NCI-H1417 treated with DMSO at 0.1 percent for 48 hours (cell line): ENCODE measurements at regions not wholly inside any gene's neighbourhood (a gene's known extent, or its start where the extent isn't known, plus 50 kb on each side); places are given as distances from the start of the nearest gene placed in this dataset.

Experiments
- DNase-seq: peaks from one replicate; lab custom pipeline; 2025; lab: John Stamatoyannopoulos, UW

DNA sequence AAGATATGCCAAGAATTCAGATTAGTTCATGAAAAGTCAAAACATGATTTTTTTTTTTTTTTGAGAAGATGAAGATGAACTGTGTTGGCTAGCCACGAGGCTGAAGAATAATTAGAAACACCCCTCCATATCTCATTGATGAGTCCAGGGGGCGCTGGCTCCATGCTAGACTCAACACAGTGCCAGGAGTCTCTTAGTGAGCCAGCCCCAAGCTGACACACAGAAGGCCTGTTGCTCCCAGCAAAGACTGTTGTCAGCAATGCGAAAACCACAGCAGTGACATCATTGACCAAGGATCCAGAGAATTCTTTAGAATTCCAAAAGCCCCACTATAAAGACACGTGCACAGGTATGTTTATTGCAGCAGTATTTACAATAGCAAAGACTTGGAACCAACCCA lies 185.2 kb downstream of the ANXA2 start:
- DNase-seq, result no peak

DNA sequence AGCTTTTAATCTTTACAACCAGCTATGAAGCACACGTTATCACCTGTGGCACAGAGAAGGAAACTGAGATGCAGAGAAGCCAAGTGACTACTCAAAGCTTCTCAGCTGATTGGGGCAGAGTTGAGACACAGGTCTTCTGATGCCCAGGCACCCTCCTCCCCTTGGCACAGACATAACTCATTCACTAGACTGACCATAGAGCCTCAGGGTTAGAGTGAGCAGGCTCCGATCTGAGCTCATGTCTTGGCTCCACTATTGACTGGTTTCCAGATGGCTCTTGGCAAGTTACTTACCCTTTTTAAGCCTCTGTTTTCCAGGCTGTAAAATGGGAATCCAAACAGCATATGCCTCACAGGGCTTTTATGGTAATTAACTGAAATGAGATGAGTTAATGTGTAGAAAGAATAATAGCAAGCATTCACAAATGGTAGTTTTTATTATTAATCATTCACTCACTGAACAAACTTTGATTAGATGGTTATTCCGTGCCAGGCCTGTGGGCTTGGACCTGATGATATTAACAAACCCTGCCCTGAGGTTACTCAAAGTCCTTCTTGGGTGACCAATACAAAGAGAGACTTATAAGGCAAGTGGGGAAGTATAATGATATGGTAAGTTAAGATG lies 184.3 kb downstream of the ANXA2 start:
- DNase-seq, result no peak

DNA sequence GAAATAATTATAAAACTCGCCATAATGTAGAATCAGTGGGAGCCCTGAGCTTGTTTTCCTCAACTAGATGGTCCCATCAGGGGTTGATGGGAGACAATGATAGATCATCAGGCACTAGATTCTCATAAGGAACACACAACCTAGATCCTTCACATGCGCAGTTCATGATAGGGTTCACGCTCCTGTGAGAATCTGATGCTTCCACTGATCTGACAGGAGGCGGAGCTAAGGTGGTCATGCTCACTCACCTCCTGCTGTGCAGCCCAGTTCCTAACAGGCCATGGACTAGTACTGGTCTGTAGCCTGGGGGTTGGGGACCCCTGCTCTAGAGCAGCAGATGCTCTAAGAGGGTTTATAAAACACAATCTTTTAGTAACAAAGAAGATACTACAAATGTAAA lies 183.6 kb downstream of the ANXA2 start:
- DNase-seq, result no peak

DNA sequence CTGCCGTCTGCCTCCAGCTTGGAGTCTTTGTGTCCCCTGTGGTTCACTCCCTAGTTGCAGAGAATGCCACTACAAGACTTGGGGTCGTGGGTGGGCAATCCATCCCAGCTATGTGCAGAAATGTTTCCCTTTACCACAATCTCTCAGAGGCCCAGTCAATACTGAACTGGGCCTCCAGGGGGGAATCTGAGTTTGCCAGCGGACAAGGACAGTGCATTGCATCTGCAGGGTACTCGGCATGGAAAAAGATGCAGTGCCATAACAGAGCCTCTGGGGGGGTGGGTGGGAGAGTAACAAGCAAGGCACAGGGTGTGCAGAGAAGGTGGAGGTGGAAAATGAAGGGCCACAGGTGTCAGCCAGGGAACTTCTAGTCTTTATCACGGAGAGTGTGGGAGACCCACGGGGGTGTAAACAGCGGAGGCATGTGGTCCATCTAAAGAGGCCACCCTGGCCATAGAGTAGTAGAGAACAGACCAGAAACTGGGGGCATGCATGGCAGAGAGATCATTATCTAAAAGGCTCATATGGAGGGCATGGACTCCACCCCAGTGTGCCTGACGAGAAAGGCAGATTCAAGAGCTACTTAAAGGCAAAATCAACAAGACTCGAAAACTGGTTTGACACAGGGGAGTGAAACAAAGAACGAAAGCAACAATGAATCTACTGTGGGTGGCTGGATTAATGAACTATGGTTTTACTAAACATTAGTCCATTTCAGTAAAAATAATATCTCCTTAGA lies 182.4 kb downstream of the ANXA2 start:
- DNase-seq, result no peak

DNA sequence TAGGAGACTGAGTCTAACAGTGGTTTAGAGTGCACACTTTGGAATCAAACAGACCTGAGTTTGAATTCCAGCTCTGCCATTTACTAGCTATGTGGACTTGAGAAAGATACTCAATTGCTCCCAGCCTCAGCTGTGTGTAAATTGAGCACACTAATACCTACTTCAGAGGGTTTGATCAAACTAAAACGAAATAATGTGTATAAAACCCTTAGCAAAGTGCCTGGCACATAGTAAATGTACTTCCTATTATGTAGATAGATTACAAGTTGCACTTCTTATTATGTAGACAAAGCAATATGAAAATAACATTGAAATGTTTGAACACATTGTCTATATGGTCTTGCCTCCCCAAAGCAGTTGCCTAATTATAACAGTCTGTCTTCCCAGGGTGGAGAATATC lies 180.6 kb downstream of the ANXA2 start:
- DNase-seq, result no peak

DNA sequence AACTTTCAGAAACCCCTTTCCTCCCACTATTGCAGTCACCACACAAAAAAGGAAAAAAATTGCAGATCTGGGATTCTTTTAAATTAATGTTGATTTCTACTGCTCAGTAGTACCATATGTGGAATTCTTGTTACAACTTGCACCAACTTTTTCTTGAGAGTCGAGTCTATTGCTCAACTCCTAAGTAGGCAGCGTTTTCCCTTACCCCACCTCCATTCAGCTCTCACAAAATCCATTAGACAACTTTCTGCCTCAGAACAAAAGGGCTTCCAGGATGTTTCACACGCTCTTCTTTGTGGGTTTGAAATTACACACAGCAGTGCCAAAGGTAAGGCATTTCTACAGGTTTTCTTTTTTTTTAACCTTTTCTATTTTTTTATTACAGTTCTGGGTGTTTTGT lies 179.5 kb downstream of the ANXA2 start:
- DNase-seq, result no peak

DNA sequence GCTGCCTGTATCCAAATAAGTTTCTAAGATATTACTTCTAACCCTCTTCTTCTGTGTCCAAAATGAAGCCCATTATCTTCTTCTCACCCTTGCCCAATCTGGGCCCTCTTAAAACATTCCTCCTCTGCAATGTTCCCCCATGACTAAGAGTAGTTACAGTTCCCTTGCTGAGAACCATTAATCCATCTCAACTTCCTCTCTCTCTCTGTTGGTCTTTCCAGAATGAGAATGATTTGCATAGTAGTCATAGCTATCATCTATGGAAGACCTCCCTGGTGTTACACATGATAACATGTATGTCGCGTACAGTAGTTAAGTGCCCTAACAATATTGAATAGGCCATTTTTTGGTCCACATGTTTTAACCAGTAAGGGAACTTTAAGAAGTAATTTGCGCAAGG lies 177.9 kb downstream of the ANXA2 start:
- DNase-seq, result no peak

DNA sequence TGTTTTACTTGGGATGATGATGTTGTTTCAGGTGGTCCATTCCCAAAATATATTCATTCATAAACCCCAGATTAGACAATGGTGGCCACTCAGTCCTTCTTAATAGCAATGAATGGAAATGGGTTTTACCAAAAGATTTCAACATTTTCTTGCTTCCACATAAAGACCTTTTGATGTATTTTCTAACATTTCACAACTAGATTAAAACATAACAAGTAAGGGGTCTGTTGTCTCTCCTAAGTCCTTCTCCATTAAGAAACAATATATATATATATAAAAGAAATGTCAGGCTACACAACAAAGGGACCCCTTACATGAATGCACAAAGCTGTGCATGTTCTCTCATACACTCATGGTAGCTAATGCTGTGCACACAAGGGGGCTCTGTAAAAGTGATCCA lies 176.4 kb downstream of the ANXA2 start:
- DNase-seq, result no peak

DNA sequence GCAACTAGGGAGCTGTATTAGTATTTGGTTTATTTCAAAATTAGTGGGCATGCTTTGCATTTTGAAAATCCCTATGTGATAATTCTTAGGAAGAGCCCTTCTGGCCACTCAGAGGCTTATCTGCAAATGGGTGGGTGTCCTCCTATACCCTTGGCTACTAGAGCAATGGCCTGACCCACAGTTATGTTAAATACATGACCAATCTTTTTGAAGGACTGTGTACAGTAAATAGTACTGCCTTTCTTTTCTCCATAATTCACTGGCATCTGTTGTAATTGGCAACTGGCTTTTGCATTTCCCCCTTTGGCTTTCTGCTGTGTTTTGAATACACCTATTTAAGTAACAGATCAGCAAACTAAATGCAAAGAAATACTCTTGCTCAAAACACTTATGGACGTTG lies 175.4 kb downstream of the ANXA2 start:
- no peak for DNase-seq

DNA sequence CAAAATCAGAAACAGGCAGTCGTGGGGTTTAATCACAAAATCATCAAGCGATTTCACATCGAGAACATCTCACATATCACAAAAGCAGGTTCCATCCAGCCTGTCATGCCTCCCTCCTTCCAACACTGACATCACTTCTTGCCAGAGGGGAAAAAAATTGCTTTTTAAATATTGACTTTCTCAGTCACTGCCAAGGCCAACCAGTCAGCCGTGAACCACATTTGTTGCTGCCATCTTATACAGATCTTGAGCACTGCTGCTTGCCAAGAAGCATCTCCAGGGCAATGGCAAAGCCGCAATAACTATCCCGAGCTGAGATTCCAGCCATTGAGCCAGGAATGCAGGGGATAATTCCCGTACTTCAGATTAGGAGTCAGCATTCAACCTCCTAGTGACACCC lies 174.6 kb downstream of the ANXA2 start:
- no peak for DNase-seq

DNA sequence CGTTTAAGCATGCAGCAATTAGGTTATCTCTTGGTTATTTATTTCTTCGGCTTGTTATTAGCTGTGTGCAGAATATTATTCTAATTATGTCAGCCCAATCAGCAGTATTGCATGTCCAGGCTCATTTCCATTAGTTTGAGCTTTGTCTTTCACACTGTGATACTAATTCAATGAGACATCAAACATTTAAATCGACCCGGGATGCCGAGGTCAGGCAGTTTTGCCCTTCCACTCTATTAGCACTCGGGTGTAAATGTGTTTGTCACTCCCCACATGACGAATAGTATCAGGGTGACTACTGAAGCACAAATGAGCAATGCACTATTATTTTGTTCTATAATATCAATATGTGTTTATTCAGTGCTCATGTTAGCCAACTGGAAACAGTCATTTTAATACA lies 170.9 kb downstream of the ANXA2 start:
- no peak for DNase-seq

DNA sequence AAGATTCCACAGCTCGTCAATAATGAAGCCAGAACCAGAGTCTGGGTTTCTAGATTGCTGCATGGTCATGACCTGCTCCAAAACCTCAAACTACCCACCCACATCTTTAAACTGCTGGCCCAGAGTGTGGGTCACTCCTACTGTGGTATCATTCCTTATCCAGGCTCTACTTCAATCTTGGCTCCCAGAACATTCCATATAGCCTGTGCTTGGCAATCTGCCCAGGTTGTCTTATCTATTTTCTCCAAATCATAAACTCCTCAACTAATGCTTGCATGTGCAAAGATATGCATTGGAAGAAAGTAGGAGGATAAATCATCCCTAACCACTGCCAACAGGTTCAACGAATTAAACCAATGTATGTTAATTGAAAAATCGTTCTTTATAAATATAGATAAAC lies 169.7 kb downstream of the ANXA2 start:
- no peak for DNase-seq

DNA sequence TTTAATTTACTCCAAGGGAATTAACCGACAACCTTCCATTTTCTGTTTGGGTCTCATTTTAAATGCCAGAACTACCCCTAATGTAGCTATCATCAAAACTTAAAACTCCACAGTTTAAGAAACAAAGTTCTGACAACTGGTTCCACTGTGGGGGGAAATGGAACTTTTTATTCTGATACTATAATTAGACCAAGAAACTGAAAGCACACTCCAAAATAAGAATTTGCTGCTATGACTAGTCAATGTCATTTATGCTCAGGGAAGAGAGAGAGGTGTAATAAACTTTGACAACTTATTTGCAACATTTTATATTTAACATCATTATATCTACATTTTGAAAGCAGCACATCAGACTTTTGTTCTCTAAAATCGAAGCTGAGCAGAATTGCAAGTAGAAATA lies 169.2 kb downstream of the ANXA2 start:
- no peak for DNase-seq

DNA sequence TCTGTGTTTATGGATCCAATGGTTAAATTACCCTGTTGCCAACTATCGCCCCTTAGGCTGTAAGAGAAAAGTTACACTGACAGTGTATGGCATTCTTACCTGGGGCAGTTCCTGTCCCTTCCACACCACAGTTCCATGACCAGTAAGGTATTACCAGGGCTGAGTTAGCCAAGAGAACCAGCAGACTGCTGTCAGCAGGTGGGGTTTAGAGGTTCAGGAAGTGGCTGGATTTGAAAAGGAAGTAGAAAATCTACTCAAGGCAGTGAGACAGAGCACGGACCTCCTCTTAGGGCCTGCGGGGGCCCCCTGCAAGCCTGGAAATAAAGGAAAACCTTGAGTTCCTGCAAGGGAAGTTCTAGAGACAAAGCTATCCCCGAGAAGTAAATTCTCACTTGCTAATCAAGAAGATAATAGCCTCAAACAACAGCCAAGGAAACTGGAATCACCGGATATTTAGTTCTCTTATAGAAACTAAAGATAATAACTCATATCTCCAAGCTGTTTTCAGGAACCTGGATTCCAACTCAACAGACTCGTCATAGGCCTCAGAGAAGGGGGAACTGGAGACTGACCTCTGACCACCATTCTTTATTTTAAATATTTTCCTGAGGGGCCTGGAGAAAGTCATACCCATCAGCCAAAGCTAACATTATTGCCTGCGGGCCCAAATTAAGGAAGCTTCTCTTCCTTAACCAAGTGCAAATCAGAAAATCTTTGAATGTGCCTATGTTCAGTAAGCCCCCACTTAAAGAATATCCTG lies 161.7 kb downstream of the ANXA2 start:
- DNase-seq, result no peak

DNA sequence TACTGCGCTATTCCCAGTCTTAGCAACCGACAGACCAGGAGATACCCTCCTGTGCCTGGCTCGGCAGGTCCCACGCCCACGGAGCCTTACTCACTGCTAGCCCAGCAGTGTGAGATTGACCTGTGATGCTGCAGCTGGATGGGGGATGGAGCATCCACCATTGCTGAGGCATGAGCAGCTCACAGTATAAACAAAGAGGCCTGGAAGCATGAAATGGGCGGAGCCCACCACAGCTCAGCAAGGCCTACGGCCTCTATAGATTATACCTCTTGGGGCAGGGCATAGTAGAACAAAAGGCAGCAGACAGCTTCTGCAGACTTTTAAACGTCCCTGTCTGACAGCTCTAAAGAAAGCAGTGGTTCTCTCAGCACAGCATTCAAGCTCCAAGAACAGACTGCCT lies 160.3 kb downstream of the ANXA2 start:
- DNase-seq, result no peak

DNA sequence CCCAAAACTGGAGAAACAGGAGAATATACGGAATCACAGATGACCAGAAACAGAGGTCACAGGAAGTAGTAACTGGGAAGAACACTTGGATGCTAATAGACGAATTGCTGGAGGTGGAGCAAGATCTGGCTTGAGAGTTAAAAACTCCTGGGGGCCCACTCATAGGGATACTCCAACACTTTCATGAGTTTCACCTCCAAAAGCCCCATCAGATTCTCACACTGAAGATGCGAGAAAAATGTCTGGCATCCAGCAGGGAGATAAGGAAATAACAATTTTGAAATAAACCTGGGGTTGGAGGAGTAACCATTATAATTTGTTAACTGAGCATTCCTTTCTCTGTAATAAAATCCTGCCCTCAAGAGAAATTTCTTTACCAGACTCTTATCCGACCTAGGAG lies 154.0 kb downstream of the ANXA2 start:
- no peak for DNase-seq

DNA sequence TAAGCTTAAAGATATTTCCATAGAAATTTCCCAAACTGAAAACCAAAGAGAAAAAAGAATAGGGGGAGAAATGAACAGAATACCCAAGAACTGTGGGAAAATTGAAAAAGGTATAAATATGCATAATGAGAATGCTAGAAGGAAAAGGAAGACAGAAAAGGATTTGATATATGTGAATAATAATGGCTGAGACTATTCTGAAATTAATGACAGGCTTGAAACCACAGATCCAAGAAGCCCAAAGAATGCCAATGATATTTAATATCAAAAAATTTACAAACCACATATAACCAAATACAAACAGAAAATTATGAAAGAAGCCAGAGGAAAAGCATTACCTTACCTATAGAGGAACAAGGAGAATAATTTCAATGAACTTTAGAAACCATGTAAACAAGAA lies 153.0 kb downstream of the ANXA2 start:
- DNase-seq, result no peak

DNA sequence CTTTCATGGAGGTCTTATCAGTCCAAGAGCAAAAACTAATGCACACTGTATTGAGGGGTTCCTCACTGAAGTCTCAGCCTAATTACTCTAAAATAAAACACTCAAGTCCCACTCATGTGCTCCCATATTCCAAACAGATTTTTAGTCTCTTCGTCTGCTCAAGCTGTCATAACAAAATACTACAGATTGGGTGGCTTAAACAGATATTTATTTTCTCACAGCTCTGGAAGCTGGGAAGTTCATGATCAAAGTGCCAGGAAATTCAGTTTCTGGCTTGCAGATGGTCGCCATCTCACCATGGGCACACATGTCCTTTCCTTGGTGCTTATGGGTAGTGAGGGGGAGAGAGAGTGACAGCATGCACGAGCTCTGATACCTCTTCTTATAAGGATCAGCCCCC lies 147.5 kb downstream of the ANXA2 start:
- DNase-seq, result no peak

DNA sequence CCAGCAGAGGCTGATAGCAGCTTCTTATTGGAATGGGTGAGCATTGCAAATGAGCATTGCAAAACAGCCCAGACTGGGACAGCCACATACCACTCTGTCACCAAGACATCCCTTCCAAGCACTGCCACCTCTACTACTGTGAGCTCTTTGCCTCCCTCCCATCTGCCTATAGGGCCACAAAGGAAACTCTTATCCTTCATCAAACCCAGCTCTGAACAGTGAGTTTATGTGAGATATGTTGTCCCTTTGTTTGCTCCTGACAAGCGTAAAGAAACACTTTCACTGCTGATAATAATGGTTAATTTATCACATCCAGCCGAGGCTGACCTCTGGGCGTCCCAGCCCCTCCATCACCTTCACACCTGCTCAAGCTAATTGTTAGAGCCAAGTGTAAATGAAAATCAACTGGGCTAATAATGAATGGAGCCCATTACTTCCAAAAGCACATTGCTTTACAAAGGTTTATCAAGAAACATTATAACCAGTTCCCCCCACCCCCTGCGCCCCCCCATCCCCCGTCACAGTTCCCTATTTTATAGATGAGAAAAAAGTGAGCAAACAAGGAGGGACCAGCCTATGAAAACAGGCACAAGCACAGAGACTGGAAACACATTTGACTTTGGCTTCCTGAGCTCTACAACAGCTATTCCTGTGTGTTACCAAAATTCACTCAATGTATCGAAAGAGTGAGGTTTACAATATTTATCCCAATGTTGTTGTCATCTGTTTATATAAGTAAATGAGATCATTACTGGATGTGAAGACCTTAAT lies 146.3 kb downstream of the ANXA2 start:
- DNase-seq, result peak; percentile 70

DNA sequence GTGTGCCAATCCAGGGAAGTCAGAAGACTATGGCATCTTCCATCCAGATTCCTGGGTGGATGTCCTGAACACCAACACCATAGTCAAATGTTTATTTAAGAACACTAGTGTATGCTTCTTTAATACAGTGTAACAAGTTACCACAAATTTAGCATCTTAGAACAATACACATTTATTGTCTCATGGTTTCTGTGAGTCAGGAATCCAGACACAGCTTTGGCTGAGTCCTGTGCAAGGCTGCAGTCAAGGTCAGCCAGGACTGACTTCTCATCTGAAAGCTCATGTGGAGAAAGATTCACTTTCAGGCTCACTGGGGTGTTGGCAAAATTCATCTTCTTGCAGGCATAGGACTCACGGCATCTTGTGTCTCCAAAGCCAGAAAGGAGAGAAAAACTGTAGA lies 143.4 kb downstream of the ANXA2 start:
- no peak for DNase-seq

DNA sequence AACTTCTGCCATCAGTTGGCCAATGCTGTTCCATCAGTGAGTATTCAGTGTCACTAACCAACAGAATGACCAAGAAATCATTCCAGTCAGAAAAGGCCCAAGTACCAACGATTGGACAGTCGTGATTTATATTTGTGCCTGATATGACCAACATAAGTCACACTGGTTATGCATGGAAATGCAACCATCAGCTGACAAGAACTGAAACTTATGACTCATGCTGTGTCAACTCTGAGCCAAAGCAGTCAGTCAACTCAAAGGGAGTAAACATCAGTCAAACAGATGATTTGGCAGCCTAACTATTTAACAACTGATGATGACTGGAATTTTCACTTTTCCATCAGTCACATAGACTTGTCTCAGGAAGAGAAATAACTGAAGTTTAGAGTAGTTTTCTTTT lies 142.4 kb downstream of the ANXA2 start:
- DNase-seq, result no peak

DNA sequence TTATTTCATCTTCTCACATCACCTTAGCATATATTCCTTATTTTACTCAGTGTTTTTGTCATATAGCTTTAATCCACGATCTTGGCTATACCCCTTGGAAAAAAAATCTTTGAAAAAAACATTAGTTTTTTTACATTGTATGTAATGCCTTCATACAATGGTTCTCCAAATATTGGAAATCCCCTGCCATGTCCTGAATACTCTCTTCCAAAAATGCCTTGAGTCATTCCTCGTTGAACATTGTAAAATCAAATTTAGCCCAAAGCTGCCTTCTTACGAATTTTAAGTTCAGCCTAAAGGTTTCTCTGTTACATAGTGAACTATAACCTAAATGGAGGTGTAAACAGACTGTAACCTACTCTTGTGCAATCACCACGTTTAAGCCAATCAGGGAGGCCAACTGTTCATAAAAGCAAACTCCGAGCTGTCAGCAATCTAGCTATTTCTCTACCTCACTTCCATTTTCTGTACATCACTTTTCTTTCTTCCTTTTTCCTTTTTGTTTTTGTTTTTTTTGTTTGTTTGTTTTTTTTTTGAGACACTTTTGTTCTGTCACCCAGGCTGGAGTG lies 140.1 kb downstream of the ANXA2 start:
- DNase-seq, result no peak
